SIG-M5 treated with dmso at 0.1 percent for 504 hours (cell line): ENCODE measurements at regions not wholly inside any gene's neighbourhood (a gene's known extent, or its start where the extent isn't known, plus 50 kb on each side); places are given as distances from the start of the nearest gene placed in this dataset.

ENCODE experiments used
- DNase-seq: peaks from one replicate; lab custom pipeline; 2025; ENCODE audit not compliant: unreplicated experiment; lab: John Stamatoyannopoulos, UW

DNA sequence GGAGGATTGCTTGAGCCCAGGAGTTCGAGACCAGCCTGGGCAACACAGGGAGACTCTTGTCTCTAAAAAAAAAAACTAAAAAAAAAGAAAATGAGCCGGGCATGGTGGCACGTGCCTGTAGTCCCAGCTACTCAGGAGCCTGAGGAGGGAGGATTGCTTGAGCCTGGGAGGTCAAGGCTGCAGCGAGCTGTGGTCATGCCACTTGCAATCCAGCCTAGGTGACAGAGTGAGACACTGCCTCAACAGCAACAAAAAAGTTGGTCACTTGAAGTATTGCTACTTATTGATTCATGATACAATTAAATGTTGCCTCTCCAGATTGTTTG lies 57.9 kb upstream of the CXADR start:
- DNase-seq: no peak

DNA sequence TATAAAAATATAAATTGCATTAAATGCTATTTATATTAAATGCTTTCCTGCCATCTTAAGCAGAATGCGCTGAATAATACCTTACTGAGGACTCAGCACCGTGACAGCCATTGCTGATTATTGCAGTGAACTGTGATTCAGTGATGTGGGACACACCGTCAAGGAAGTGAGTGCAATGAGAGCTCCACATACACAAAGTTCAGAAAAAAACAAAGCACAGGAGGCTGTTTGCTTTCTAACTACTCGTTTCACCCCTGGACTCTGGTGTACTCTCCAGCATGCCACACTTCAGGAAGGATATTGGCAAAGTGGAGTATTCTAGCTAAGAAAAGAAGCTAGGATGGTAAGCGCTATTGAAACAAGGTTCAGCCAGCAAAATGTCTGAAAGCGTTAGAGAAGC lies 57.4 kb upstream of the CXADR start:
- no peak for DNase-seq

DNA sequence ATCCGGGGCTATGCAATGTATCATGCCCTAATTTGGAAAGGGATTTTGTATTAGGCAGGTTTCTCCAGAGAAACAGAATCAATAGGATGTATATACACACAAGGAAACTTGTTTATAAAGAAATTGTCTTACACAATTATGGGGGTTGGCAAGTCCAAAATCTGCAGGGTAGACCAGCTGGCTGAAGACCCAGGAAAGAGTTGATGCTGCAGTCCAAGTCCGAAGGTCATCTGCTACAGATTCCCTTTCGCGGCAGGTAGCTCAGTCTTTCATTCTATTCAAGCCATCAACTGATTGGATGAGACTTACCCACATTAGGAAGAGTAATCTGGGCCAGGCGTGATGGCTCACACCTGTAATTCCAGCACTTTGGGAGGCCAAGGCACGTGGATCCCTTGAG lies 54.6 kb upstream of the CXADR start:
- DNase-seq: no peak

DNA sequence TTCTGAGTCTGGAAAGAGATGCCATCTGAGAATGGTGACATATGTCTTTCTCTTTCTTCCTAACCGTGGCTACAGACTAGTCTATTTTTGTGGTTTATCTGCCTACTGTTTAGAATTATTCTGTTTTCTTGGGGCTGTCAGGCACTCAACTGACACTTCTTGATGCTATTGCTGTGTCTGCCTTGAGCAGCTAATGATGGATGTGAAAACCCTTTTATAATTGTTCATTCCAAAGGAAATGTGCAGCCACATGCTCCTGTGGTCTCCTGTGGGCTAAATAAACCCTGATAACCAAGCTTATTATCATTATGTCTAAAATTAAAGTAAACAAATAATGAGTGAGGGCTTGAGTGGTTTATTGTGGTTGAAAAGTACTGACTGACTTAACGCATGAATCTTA lies 52.7 kb upstream of the CXADR start:
- no peak for DNase-seq

DNA sequence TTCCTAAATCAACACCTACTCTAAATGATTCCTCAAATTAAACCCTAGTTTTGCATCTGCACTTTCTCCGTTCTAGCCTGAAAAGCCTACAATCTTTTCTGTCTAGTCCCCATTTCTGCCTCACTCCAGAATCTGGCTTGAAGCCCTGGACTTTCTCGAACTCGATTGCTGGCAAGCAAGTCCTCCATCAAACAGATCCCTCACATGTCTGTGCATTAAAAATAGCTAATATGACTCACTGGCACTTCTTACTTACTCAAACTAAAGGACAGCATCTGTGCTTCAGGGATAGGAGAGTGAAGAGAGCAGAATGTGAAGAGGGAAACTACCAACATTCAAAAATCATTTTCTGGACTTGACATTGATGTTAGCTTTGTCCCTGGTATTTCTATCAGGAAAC lies 51.8 kb upstream of the CXADR start:
- DNase-seq: no peak

DNA sequence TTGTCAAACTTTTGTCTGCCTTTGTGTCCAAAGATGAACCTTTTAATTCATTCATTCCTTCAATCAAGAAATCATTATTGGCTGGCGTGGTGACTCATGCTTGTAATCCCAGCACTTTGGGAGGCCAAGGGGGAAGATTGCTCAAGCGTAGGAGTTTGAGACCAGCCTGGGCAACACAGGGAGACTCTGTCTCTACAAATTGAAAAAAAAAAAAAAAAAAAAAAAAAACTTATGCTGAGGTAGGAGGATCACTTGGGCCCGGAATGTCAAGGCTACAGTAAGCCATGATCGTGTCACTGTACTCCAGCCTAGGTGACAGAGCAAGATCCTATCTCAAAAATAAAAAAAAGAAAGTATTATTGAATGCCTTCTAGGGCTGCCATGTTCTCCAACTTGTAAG lies 51.3 kb upstream of the CXADR start:
- DNase-seq: no peak

DNA sequence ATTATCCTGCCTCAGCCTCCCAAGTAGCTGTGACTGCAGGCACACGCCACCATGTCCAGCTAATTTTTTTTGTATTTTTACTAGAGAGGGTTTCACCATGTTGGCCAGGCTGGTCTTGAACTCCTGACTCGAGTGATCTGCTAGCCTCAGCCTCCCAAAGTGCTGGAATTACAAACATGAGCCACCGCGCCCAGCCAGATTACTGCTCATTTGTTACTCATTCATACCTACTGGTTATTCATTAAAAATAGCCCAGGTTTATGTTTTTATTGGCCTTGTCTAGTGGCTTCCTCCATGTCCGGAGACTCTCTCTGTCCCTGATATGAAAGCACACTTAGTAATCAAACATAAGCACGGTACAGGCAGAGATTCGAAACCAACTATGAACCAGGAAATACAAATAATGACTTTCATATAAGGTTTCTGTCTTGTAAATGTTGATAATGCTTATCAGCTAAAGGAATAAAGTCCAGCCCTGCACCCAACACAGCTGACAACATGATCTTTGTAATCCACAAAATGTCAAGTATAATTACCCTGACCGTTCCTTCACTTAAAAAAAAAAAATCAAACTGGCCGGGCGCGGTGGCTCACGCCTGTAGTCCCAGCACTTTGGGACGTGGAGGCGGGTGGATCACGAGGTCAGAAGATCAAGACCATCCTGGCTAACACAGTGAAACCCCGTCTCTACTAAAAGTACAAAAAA lies 50.4 kb upstream of the CXADR start:
- DNase-seq: no peak
